ENCODE measurements at regions not wholly inside any gene's neighbourhood (a gene's known extent, or its start where the extent isn't known, plus 50 kb on each side); places are given as distances from the start of the nearest gene placed in this dataset.
"Not testable (repeated sequence)": the region's sequence is repeated elsewhere in the genome, so short reads cannot be mapped to it uniquely, and the experiment has no call there.

DNA sequence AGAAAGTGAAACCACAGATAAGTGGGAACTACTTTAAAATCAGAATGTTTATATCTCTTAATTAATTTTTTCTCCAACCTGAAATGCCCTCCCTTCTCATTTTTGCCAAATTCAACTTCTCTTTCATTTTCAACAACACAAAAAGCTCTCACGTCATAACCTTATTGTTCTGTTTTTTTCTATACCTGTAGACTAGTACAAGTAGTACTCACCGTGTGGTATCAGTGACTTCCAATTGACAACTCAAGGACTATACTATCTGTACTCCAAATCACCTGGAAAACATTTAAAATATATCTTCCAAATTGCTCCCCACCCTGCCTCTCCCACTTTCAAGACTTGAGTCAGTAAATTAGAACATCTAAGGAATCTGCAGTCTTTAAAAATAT lies 72.8 kb upstream of the ZNF280D start:
- DNase-seq, result no peak

DNA sequence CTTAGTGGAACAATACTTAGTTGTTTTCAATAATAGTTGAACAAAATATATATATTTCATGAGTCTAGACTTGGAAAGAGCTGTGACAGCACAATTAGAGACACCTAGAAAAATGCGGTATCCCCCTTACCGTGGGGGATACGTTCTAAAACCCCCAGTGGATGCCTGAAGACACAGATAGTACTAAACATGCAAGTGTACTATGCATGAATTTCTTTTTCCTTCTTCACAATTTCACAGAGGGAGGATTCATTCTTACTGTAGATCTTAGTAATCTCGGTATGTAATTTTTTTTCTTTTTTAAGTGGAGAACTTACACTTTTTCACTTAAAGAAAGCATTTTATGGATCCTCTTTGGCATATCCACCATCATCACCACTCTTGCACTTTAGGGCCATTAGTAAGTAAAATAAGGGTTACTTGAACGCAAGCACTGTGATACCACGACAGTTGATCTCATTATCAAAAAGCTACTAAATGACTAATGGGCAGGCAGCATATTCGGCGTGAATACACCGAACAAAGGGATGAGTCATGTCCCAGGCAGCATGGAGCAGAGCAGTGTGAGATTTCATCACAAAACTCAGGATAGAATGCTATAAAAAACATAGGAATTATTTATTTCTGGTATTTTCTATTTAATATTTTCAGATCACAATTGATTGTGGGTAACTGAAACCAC lies 72.3 kb upstream of the ZNF280D start:
- DNase-seq, result peak in 1 of 2 donors; percentile 36

DNA sequence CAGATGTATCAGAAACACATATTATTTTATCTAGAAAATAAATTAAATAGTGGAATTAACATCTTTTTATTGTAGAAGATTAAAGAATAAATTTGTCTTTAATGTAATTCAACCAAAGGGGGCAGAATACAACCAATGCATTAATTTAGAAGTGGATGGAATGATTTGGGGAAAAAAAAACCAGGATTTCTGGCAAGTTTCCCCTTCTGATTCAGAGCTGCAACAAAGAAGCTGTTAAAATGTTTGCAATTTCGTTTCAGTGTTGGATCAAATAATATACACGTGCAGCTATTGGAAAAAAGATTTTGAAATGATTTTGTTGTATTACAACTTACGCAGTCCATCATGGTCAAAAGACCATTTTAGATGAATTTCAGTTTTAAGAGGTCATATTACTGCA lies 71.6 kb upstream of the ZNF280D start:
- peak in 1 of 2 donors; percentile 57 for DNase-seq

DNA sequence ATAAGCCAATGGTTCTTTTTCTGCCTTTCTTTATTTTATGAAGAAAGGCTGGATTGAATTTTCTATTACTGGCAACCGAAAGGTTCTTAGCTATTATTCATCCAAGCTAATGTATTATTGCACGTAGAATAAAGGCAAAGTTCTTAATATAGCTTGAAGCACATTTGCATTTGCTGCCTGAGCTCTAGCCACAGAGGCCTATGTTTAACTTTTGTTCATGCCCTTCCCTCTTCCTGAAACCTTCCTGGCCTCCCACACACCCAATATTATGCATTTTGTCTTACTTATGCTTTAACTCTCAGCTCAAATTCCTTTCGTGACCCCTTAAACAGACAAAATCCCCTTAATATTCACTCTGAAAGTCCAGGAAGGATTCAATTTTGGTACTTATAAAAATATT lies 71.0 kb upstream of the ZNF280D start:
- no peak for DNase-seq

DNA sequence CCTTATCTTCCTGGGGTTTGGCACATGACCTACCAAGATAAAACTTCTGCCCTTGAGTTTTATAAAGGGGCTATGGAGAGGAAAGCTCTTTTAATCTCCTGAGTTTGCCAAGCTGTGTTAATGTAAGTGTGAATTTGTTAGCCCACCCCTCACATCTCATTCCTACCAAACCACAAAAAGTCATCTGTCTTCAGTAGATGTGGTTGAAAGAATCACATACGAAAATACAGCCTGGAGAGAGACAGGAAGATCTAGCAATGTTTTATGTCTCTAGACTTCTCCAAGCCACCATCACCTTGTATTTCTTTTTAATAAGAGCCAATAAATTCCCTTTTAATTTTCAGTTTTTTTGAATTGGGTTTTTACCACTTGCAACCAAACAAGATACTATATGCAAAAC lies 68.9 kb upstream of the ZNF280D start:
- DNase-seq, result no peak

DNA sequence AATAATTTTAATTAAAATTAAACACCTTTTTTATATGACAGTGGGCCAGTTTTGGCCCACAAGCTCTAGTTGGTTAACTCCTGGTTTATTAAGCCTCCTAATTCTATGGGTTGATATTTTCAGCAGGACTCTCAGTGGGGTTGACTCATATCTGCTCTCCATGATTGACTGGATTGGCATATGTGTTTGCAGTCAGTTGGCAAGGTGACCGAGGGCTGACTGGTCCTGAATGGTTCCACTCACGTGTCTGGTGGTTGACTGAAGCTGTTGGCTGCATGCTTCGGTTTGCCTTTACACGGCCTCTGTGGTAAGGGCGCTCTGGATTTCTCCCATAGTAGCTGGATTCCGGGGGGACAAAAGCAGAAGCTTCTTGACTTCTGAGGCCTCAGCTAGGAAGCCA lies 65.3 kb upstream of the ZNF280D start:
- no peak for DNase-seq

DNA sequence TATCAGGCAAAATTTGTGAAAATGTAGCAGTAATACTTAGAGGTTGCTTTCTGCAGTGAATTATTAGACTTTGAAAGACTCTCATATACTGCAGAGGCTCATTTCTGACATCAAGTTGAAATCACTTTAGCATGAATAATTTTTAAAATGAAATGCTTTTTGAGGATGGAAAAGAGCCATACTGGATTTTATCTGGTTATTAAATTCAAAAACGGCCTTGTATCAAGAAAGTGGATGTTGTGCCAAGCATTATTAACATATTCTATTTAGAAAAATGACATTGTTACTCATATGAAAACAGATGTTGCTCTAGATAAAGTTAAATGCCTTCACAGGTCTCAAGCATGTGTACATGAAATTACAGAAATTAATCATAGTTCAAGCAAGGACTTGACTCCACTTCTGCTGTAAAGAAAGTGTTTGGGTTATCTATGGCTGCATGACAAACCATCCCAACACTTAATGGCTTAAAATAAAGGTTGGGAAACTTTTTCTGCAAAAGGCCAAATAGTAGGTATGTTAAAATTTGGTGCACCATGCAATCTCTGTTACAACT lies 64.5 kb upstream of the ZNF280D start:
- no peak for DNase-seq

DNA sequence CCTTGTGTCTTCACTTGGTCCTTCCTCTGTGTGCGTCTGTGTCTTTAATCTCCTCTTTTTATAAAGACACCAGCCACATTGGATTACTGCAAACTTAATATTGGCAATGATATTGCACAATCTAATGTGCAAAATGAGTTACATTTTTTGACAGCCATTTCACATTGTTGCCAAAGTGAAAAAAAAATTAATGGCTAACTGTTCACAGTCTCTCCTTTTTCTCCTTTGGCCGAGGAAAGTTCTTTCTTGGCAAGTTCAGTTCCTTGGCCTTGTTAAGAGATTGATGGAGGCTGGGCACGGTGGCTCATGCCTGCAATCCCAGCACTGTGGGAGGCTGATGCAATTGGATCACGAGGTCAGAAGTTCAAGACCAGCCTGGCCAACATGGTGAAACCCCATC lies 62.2 kb upstream of the ZNF280D start:
- DNase-seq, result no peak

DNA sequence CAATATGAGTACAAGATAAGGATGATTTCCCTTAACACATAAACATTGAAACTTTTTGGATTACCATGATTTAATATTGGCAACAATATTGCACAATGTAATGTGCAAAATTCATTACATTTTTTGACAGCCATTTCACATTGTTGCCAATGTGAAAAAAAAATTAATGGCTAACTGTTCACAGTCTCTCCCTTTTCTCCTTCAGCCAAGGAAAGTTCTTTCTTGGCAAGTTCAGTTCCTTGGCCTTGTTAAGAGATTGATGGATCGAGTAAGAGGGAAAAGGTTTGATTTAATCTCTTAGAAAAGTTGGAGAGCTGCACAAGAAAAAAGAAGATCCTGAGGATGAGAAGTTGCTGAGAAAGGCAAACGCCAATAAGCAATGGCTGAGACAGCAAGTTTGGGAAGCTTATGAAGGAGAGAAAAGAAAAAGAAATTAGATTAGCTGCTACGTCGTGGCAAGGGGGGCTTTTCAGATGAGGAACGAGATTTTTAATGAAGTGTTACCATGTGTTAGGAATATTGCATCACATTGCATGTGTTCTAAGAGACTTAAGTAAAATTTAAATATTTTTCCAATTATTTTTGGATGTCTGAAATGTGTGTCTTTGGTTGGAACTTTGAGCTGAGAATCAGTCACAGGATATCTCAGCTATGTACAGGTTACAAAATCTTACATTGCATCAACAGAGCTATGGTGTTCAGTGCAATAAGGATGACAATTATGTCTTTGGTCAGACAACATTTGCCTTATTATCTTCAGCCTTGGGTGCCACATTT lies 61.4 kb upstream of the ZNF280D start:
- DNase-seq, result no peak

DNA sequence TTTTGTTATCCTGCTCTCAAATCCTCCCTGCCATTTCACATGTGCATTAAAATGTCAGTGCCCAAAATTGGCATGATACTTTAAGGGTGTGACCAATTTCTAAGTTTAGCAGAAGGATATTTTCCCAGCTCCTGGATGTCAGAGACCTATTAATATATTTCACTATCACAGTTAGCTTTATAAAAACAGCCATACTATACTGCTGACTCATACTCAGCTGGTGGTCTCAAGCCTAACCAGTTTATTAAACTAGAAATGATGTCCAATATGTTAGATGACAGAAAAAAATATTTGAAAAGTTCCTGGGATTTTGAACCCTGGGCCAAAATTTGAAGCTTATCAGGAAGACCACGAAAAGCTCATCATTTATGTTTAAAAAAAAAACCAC lies 60.9 kb upstream of the ZNF280D start:
- DNase-seq, result no peak

DNA sequence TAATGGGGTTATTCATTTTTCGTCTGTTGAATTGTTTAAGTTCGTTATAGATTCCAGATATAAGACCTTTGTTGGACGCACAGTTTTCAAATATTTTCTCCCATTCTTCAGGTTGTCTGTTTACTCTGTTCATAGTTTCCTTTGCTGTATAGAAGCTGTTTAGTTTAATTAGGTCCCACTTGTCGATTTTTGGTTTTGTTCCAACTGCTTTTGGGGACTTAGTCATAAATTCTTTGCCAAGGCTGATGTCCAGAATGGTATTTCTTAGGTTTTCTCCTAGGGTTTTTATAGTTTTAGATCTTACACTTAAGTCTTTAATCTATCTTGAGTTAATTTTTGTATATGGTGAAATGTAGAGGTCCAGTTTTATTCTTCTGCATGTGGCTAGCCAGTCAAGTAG lies 58.9 kb upstream of the ZNF280D start:
- DNase-seq, result no peak

DNA sequence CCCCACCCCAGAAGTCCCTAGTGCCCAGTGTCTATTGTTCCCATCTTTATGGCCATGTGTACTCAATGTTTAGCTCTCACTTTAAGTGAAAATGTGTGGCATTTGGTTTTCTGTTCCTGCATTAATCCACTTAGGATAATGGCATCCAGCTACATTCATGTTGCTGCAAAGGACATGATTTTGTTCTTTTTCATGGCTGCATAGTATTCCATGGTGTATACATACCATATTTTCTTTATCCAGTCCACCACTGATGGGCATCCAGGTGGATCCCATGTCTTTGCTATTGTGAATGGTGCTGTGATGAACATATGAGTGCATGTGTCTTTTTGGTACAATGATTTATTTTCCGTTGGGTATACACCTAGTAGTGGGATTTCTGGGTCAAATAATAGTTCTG lies 58.2 kb upstream of the ZNF280D start:
- not testable (repeated sequence) for DNase-seq

DNA sequence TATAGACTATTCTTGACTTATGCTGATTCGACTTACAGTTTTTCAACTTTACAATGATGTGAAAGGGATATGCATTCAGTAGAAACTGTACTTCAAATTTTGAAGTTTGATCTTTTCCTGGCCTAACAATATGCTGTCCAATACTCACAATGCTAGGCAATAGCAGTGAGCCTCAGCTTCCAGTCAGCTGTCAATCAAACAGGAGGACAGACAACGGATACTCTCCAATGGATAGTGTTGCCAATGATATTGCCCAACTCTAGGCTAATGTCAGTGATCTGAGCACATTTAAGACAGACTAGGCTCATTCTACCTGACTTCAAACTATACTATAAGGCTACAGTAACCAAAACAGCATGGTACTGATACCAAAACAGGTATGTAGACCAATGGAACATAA lies 55.0 kb upstream of the ZNF280D start:
- no peak for DNase-seq

DNA sequence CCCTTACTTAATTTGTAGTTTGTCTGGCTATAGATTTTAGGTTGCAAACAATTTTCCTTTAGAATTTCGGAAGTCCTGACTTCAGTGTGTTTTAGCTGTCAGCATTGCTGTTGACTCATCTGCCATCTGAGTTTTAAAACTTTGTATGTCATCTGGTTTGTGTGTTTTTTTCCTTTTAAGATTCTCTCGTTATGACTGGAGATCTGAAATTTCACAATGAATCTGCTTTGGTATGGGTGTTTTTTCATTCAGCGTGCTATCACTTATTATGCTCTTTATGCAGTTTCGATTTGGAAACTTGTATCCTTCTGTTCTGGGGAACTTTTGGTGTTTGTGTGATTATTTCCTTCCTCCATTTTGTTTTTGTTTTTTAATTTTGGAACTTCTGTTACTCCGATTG lies 53.7 kb upstream of the ZNF280D start:
- no peak for DNase-seq

DNA sequence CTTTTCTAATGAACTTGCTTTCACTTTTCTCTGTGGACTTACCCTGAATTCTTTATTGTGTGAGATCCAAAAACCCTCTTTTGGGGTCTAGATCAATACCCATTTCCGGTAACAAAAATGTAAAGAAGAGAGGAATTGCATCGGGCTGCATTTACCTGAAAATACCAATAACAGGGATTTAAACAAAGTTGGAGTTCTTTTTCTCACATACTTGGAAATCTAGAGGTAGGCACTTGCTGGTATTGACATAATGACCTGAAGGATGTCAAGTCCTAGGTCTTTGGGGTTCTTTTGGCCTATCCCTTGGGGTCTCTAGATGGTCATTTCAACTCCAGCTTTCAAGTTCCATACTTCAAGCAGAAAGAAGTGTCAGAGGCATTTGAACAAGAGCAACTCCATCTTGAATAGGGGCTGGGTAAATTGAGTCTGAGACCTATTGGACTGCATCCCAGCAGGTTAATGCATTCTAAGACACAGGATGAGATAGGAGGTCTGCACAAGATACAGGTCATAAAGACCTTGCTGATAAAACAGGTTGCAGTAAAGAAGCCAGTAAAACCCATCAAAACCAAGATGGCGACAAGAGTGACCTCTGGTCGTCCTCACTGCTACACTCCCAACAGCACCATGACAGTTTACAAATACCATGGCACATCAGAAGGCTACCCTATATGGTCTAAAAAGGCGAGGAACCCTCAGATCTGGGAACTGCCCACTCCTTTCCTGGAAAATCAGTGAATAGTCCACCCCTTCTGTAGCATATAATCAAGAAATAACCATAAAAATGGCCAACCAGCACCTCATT lies 50.8 kb upstream of the ZNF280D start:
- no peak for DNase-seq

DNA sequence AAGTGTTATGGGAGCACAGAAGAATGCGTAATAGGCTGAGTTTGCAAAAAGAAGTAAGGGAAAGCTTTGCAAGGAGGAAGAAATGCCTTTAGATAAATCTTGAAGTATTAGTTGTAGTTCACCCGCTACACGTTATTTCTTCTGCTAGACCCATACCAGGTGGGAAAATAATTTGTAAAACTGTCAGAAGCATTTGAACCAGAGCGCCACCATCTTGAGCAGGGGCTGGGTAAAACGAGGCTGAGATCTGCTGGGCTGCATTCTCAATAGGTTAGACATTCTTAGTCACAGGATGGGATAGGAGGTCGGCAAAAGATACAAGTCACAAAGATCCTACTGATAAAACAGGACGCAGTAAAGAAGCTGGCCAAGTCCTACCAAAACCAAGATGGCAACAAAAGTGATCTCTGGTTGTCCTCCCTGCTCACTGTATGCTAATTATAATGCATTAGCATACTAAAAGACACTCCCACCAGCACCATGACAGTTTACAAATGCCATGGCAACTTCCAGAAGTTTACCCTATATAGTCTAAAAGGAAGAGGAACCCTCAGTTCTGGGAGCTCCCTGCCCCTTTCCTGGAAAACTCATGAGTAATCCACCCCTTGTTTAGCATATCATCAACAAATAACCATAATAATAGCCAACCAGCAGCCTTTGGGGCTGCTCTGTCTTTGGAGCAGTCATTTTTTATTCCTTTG lies 50.0 kb upstream of the ZNF280D start:
- no peak for DNase-seq

Data from hippocampal formation (tissue), 2 donors.